HL-60 (cell line): ENCODE measurements at regions not wholly inside any gene's neighbourhood (a gene's known extent, or its start where the extent isn't known, plus 50 kb on each side); places are given as distances from the start of the nearest gene placed in this dataset.

Experiments used
- GABPA ChIP-seq: IDR thresholded peaks from 2 replicates; pipeline ENCODE4 v1.6.1; 2012; ENCODE audit warnings: low read depth
- POLR2AphosphoS5 ChIP-seq: IDR thresholded peaks from 2 replicates; pipeline ENCODE4 v1.6.1; 2012; ENCODE audit warnings: low read depth
- TF ChIP-seq, protein P1 (sequence below): IDR thresholded peaks from one replicate; pipeline ENCODE4 v1.5.1; 2011; ENCODE audit warnings: low read length, control low read depth, inconsistent platforms; ENCODE audit not compliant: insufficient read depth

DNA sequence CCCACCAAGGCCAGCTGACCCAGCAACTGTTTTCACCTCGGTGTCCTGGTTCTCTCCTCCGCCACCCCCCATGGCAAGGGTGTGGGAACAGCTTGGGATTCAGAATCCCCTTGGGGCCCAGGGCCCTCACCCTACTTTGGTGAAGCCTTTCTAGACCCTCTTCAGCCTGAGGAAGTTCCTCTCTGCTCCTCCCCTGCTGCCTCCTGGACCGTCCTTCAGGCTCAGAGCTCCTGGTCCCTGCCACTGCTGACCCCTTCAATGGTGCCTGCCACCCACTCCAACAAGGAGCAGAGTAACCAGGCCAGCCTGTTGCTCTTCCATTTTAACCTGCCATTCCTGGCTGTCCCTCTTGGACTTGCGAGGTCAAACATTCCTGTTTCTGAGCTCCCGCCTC is 72.0 kb upstream of the SMNDC1 start:
- TF ChIP-seq, protein P1, sequence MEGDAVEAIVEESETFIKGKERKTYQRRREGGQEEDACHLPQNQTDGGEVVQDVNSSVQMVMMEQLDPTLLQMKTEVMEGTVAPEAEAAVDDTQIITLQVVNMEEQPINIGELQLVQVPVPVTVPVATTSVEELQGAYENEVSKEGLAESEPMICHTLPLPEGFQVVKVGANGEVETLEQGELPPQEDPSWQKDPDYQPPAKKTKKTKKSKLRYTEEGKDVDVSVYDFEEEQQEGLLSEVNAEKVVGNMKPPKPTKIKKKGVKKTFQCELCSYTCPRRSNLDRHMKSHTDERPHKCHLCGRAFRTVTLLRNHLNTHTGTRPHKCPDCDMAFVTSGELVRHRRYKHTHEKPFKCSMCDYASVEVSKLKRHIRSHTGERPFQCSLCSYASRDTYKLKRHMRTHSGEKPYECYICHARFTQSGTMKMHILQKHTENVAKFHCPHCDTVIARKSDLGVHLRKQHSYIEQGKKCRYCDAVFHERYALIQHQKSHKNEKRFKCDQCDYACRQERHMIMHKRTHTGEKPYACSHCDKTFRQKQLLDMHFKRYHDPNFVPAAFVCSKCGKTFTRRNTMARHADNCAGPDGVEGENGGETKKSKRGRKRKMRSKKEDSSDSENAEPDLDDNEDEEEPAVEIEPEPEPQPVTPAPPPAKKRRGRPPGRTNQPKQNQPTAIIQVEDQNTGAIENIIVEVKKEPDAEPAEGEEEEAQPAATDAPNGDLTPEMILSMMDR, result no peak
- TF ChIP-seq POLR2AphosphoS5 (no peak), GABPA (no peak)
